Esophagus squamous epithelium (tissue), 5 donors: ENCODE measurements at regions not wholly inside any gene's neighbourhood (a gene's known extent, or its start where the extent isn't known, plus 50 kb on each side); places are given as distances from the start of the nearest gene placed in this dataset.
"Not testable (repeated sequence)": the region's sequence is repeated elsewhere in the genome, so short reads cannot be mapped to it uniquely, and the experiment has no call there.

Experiments used
- DNase-seq: peaks from one replicate; lab custom pipeline; 2025; lab: John Stamatoyannopoulos, UW
- H3K27ac ChIP-seq, 4 donors: fragments of 200-600 bp; sonication (generic); one replicate each; pipeline ENCODE4 v1.5.1; 2016 to 2019; ENCODE audit warnings: mild to moderate bottlenecking in 1 of 4
- H3K27me3 ChIP-seq, 4 donors: fragments of 200-600 bp; sonication (generic); 1 replicate in 3 of 4; 2 replicates in 1 of 4; pipeline versions ENCODE4 v1.5.1 to v1.6.0; 2017 to 2021; ENCODE audit warnings: antibody characterized with exemption in 1 of 4
- H3K36me3 ChIP-seq, 3 donors: fragments of 200-600 bp; sonication (generic); one replicate each; pipeline ENCODE4 v1.5.1; 2016 to 2019
- H3K4me1 ChIP-seq, 3 donors: fragments of 200-600 bp; sonication (generic); one replicate each; pipeline ENCODE4 v1.5.1; 2017 to 2019
- H3K4me3 ChIP-seq, 4 donors: fragments of 200-600 bp; sonication (generic); 1 replicate in 3 of 4; 2 replicates in 1 of 4; pipeline ENCODE4 v1.5.1; 2016 to 2019; ENCODE audit warnings: mild to moderate bottlenecking in 2 of 4, moderate library complexity in 1 of 4
- H3K9me3 ChIP-seq, 3 donors: fragments of 200-600 bp; sonication (generic); one replicate each; pipeline ENCODE4 v1.5.1; 2016 to 2019
- CTCF ChIP-seq, 6 experiments: fragments of 450-650 bp in 4 of 6; fragments of 200-600 bp in 2 of 6; sonication (generic) in 2 of 6; IDR thresholded peaks; one replicate each; pipeline ENCODE4 v1.5.1; 2016 to 2019; ENCODE audit warnings: antibody characterized with exemption in 6 of 6, mild to moderate bottlenecking in 4 of 6, moderate library complexity in 4 of 6
- POLR2A ChIP-seq, 4 donors: fragments of 450-650 bp; IDR thresholded peaks; one replicate each; pipeline ENCODE4 v1.6.1; 2017; ENCODE audit warnings: antibody characterized with exemption in 4 of 4, mild to moderate bottlenecking in 4 of 4, moderate library complexity in 3 of 4
- WGBS, 2 donors: methylation state at CpG; one replicate each; pipeline ENCODE4 v1.1.5; 2018; 5-methylcytosine and 5-hydroxymethylcytosine counted together
- intact Hi-C: fragments of 100-400 bp; cut with DNase I; formaldehyde crosslinking; loops from one replicate; pipeline ENCODE4 v1.15.0; 2022
- donor health status: DM: yes; HTN: yes; CAD: no.

DNA sequence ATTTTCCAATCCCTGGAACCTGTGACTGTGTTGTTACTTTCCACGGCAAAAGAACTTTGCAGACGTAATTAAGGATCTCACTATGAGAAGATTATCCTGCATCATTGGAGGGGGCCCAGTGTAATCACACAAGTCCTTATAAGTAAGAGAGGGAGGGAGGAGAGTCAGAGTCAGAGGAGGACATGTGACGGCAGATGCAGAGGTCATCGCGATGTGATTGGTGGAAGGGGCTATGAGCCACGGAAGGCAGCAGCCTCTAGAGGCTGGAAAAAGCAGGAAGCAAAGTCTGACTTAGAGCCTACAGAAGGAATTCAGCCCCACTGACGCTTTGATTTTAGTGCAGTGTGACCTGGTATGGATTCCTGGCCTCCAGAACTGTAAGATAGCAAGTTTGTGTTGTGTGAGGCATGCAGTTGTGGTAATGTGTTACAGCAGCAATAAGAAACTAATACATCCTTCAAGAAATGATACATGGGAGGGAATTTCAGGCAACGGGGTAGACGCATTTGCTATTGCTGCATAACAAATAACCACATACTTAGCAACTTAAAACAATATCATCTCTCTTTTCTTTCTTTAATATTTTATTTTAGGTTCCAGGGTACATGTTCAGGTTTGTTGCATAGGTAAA, 112.7 kb upstream of the SERPINE2 start:
- no peaks in the 10 kb centered on the region for H3K9me3 ChIP-seq
- 82 to 87% methylated on average over 9 of the region's 9 CpGs for WGBS, 2 donors
- intact Hi-C loops, result no loop called here
- no peak overlapping the region for H3K27ac ChIP-seq
- TF ChIP-seq CTCF (IDR thresholded peaks at IDR 0.05) (no peak), POLR2A (IDR thresholded peaks at IDR 0.05) (no peak)
- H3K4me1 ChIP-seq, result no peaks in the 10 kb centered on the region
- no peak overlapping the region for H3K4me3 ChIP-seq
- H3K27me3 ChIP-seq, result no peaks in the 10 kb centered on the region
- no peak for DNase-seq
- H3K36me3 ChIP-seq, result no peaks in the 10 kb centered on the region

DNA sequence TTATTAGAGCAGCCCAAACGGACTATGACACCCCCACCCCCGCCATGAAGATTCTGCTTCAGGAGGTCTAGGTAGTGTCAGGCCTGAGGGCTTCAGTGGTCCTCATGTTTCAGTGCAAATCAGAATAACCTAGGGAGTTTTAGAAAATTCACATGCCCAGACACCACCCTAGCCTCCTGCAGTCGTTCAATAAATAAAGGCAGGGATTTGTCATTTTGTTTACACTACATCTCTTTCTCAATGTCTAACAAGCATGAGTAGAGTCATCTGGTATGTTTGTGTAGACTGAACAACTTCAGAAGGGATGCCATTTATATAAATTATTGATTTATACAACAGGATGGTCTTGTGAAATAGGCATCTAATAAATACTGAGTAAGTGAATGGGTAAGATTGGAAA, 112.1 kb upstream of the SERPINE2 start:
- intact Hi-C loops, result no loop called here
- Histone ChIP-seq H3K9me3 (no peaks in the 10 kb centered on the region), H3K4me1 (peaks cover 0 to 2% (median under 1%) of the 10 kb centered on the region in 3 donors), H3K27ac (no peak overlapping the region), H3K4me3 (no peak overlapping the region), H3K36me3 (no peaks in the 10 kb centered on the region), H3K27me3 (no peaks in the 10 kb centered on the region)
- TF ChIP-seq POLR2A (IDR thresholded peaks at IDR 0.05), result no peak
- TF ChIP-seq CTCF (IDR thresholded peaks at IDR 0.05), result no peak
- no peak for DNase-seq
- WGBS, 2 donors, result 45 to 68% methylated on average over 2 to 3 of the region's 3 CpGs

DNA sequence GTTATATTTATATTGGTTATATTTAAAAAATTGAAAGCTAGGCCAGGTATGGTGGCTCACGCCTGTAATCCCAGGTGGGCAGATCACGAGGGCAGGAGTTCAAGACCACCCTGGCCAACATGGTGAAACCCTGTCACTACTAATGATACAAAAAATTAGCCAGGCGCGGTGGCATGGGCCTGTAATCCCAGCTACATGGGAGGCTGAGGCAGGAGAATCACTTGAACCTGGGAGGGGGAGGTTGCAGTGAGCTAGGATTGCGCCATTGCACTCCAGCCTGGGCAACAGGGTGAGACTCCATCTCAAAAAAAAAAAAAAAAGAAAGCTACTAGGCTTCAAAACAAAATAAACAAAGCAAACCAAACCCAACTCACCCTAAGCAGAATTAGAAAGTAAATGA, 109.0 kb upstream of the SERPINE2 start:
- H3K9me3 ChIP-seq, intact Hi-C loops, H3K36me3 ChIP-seq, DNase-seq, H3K4me3 ChIP-seq, H3K27me3 ChIP-seq, H3K27ac ChIP-seq: not testable (repeated sequence)
- 88 to 91% methylated on average over 4 to 5 of the region's 5 CpGs for WGBS, 2 donors
- peaks cover 0 to 14% (median 8%) of the 10 kb centered on the region in 3 donors for H3K4me1 ChIP-seq

- Histone ChIP-seq H3K27ac (no peak overlapping the region), H3K9me3 (no peaks in the 10 kb centered on the region), H3K4me3 (no peak overlapping the region), H3K27me3 (no peaks in the 10 kb centered on the region), H3K4me1 (peaks cover 0 to 22% (median 12%) of the 10 kb centered on the region in 3 donors), H3K36me3 (no peaks in the 10 kb centered on the region)
- intact Hi-C loops, result no loop called here
- DNase-seq, result no peak
- no peak for TF ChIP-seq CTCF (IDR thresholded peaks at IDR 0.05)
- no peak for TF ChIP-seq POLR2A (IDR thresholded peaks at IDR 0.05)
- WGBS, 2 donors, result 69 to 82% methylated on average over 4 of the region's 4 CpGs
These were observed 108.1 kb upstream of the SERPINE2 start for GRCh38 chr2:224147174-224147573.

GRCh38 chr2:224146356-224147160, 107.5 kb upstream of the SERPINE2 start:
- H3K27ac ChIP-seq, result no peak overlapping the region
- intact Hi-C loops, result no loop called here
- WGBS, 2 donors, result 79 to 81% methylated on average over 6 of the region's 6 CpGs

More at GRCh38 chr2:224146356-224147160, 107.5 kb upstream of the SERPINE2 start:
- H3K4me3 ChIP-seq, result no peak overlapping the region
- H3K27me3 ChIP-seq, result no peaks in the 10 kb centered on the region
- H3K4me1 ChIP-seq, result peaks cover 0 to 29% (median 15%) of the 10 kb centered on the region in 3 donors
- no peak for DNase-seq
- H3K36me3 ChIP-seq, result no peaks in the 10 kb centered on the region
- TF ChIP-seq POLR2A (IDR thresholded peaks at IDR 0.05) (no peak), CTCF (IDR thresholded peaks at IDR 0.05) (no peak)
- H3K9me3 ChIP-seq, result no peaks in the 10 kb centered on the region
